Hepatocyte (in vitro differentiated cells): ENCODE measurements at regions not wholly inside any gene's neighbourhood (a gene's known extent, or its start where the extent isn't known, plus 50 kb on each side); places are given as distances from the start of the nearest gene placed in this dataset.

Experiments used
- DNase-seq: peaks from one replicate; pipeline ENCODE4 v3.0.0-alpha.2; 2016; ENCODE audit warnings: low spot score
- H2AFZ ChIP-seq: fragments of 200-600 bp; sonication (generic); 2 replicates; pipeline ENCODE4 v1.6.0; 2016; ENCODE audit warnings: antibody characterized with exemption, mild to moderate bottlenecking
- H3K27ac ChIP-seq: fragments of 200-600 bp; sonication (generic); 2 replicates; pipeline ENCODE4 v1.5.1; 2016; ENCODE audit warnings: mild to moderate bottlenecking
- H3K27me3 ChIP-seq: fragments of 200-600 bp; sonication (generic); 2 replicates; pipeline ENCODE4 v1.6.1; 2016
- H3K36me3 ChIP-seq: fragments of 200-600 bp; sonication (generic); replicated peaks from 2 replicates; pipeline ENCODE4 v1.5.1; 2016; ENCODE audit warnings: low read depth; ENCODE audit not compliant: insufficient read depth
- H3K4me1 ChIP-seq: fragments of 200-600 bp; sonication (generic); 2 replicates; pipeline ENCODE4 v1.5.1; 2016; ENCODE audit warnings: mild to moderate bottlenecking, moderate library complexity; ENCODE audit not compliant: insufficient read depth
- H3K4me2 ChIP-seq: fragments of 200-600 bp; sonication (generic); 2 replicates; pipeline ENCODE4 v1.6.0; 2016
- H3K4me3 ChIP-seq: fragments of 200-600 bp; sonication (generic); 2 replicates; pipeline ENCODE4 v1.5.1; 2016; ENCODE audit warnings: mild to moderate bottlenecking
- H3K79me2 ChIP-seq: fragments of 200-600 bp; sonication (generic); 2 replicates; pipeline ENCODE4 v1.6.0; 2017; ENCODE audit warnings: mild to moderate bottlenecking
- H3K9me2 ChIP-seq: fragments of 200-600 bp; sonication (generic); replicated peaks from 2 replicates; pipeline ENCODE4 v1.6.0; 2017; ENCODE audit warnings: mild to moderate bottlenecking; ENCODE audit not compliant: insufficient read depth
- H3K9me3 ChIP-seq: fragments of 200-600 bp; sonication (generic); 2 replicates; pipeline ENCODE4 v1.5.1; 2016; ENCODE audit warnings: low read depth, mild to moderate bottlenecking
- H4K20me1 ChIP-seq: fragments of 200-600 bp; sonication (generic); 2 replicates; pipeline ENCODE4 v1.6.0; 2016; ENCODE audit warnings: mild to moderate bottlenecking; ENCODE audit not compliant: insufficient read depth, poor library complexity, severe bottlenecking
- EZH2 ChIP-seq: fragments of 200-600 bp; sonication (generic); IDR thresholded peaks from 2 replicates; pipeline ENCODE4 v1.6.1; 2016; ENCODE audit warnings: antibody characterized with exemption, mild to moderate bottlenecking, borderline replicate concordance
- EZH2phosphoT487 ChIP-seq: fragments of 200-600 bp; sonication (generic); IDR thresholded peaks from one replicate; pipeline ENCODE4 v1.6.1; 2018; ENCODE audit warnings: antibody characterized with exemption, mild to moderate bottlenecking, low read depth, moderate library complexity; ENCODE audit not compliant: unreplicated experiment, severe bottlenecking
- WGBS: methylation state at CpG from one replicate; pipeline ENCODE4 v1.1.6; 2016; ENCODE audit warnings: low lambda C conversion rate; ENCODE audit errors: missing lambda C conversion rate; 5-methylcytosine and 5-hydroxymethylcytosine counted together
- TF ChIP-seq, protein P1 (sequence below): fragments of 200-600 bp; sonication (generic); IDR thresholded peaks from 2 replicates; pipeline ENCODE4 v1.5.1; 2016; ENCODE audit warnings: antibody characterized with exemption, mild to moderate bottlenecking; ENCODE audit not compliant: poor library complexity

GRCh38 chr3:111359261-111360030, 182.6 kb upstream of the CD96 start:
- no peak for DNase-seq
- 81% methylated on average over 4 of the region's 4 CpGs for WGBS
- H3K79me2 ChIP-seq, result no peaks in the 10 kb centered on the region

GRCh38 chr3:111362381-111363009, 179.5 kb upstream of the CD96 start:
- Histone ChIP-seq H3K27me3 (no peaks in the 10 kb centered on the region), H3K79me2 (no peaks in the 10 kb centered on the region), H3K9me3 (no peaks in the 10 kb centered on the region), H2AFZ (no peak overlapping the region), H3K4me1 (no peaks in the 10 kb centered on the region), H3K9me2 (no peaks in the 10 kb centered on the region), H3K27ac (peak overlapping the region; percentile 11), H3K4me3 (no peak overlapping the region), H3K4me2 (no peak overlapping the region), H4K20me1 (no peaks in the 10 kb centered on the region), H3K36me3 (no peaks in the 10 kb centered on the region)
- TF ChIP-seq EZH2 (no peak), EZH2phosphoT487 (no peak)
- TF ChIP-seq, protein P1, sequence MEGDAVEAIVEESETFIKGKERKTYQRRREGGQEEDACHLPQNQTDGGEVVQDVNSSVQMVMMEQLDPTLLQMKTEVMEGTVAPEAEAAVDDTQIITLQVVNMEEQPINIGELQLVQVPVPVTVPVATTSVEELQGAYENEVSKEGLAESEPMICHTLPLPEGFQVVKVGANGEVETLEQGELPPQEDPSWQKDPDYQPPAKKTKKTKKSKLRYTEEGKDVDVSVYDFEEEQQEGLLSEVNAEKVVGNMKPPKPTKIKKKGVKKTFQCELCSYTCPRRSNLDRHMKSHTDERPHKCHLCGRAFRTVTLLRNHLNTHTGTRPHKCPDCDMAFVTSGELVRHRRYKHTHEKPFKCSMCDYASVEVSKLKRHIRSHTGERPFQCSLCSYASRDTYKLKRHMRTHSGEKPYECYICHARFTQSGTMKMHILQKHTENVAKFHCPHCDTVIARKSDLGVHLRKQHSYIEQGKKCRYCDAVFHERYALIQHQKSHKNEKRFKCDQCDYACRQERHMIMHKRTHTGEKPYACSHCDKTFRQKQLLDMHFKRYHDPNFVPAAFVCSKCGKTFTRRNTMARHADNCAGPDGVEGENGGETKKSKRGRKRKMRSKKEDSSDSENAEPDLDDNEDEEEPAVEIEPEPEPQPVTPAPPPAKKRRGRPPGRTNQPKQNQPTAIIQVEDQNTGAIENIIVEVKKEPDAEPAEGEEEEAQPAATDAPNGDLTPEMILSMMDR, result no peak
- 27% methylated on average over 1 of the region's 1 CpG for WGBS
- DNase-seq, result peak; percentile 11

More at GRCh38 chr3:111359261-111360030, 182.6 kb upstream of the CD96 start:
- H3K27me3 ChIP-seq, result no peaks in the 10 kb centered on the region
- H2AFZ ChIP-seq, result no peak overlapping the region
- H3K36me3 ChIP-seq, result no peaks in the 10 kb centered on the region
- no peaks in the 10 kb centered on the region for H3K4me1 ChIP-seq
- TF ChIP-seq EZH2, result no peak
- TF ChIP-seq, protein P1, result no peak
- TF ChIP-seq EZH2phosphoT487, result no peak
- no peak overlapping the region for H3K4me3 ChIP-seq
- H3K9me2 ChIP-seq, result no peaks in the 10 kb centered on the region
- no peak overlapping the region for H3K4me2 ChIP-seq
- H3K27ac ChIP-seq, result no peak overlapping the region
- H3K9me3 ChIP-seq, result no peaks in the 10 kb centered on the region
- H4K20me1 ChIP-seq, result no peaks in the 10 kb centered on the region

DNA sequence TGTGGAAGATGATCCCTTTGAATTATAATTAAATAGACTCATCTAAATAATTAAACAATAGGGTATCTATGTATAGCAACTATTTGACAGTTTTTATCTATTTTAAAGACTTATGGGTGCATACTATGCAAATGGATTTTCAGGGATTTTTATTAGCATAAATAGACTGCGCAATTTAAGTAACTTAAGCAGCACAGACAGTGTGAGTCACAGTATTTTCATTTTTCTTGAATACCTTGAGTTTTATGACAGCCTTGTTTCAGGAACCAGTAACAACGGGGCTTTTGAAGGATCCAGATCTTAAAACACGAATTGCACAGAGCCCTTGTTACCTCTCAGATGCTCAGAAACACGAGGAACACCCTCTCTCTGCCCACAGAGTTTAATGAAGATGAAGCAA, 175.5 kb upstream of the CD96 start:
- no peak for TF ChIP-seq EZH2
- TF ChIP-seq, protein P1, result no peak
- TF ChIP-seq EZH2phosphoT487, result no peak
- no peaks in the 10 kb centered on the region for H3K36me3 ChIP-seq
- 73% methylated on average over 4 of the region's 4 CpGs for WGBS
- H3K27ac ChIP-seq, result no peak overlapping the region
- H3K27me3 ChIP-seq, result no peaks in the 10 kb centered on the region
- no peaks in the 10 kb centered on the region for H4K20me1 ChIP-seq
- no peak overlapping the region for H3K4me2 ChIP-seq
- H3K4me3 ChIP-seq, result no peak overlapping the region
- H3K79me2 ChIP-seq, result no peaks in the 10 kb centered on the region
- H3K9me3 ChIP-seq, result peaks cover 3% of the 10 kb centered on the region
- DNase-seq, result no peak
- H3K4me1 ChIP-seq, result no peaks in the 10 kb centered on the region
- no peaks in the 10 kb centered on the region for H3K9me2 ChIP-seq
- no peak overlapping the region for H2AFZ ChIP-seq
